NCI-H526 (cell line): ENCODE measurements at regions not wholly inside any gene's neighbourhood (a gene's known extent, or its start where the extent isn't known, plus 50 kb on each side); places are given as distances from the start of the nearest gene placed in this dataset.

Experiments used
- DNase-seq, 2 experiments: peaks; one replicate each; lab custom pipeline; 2025; lab: John Stamatoyannopoulos, UW

DNA sequence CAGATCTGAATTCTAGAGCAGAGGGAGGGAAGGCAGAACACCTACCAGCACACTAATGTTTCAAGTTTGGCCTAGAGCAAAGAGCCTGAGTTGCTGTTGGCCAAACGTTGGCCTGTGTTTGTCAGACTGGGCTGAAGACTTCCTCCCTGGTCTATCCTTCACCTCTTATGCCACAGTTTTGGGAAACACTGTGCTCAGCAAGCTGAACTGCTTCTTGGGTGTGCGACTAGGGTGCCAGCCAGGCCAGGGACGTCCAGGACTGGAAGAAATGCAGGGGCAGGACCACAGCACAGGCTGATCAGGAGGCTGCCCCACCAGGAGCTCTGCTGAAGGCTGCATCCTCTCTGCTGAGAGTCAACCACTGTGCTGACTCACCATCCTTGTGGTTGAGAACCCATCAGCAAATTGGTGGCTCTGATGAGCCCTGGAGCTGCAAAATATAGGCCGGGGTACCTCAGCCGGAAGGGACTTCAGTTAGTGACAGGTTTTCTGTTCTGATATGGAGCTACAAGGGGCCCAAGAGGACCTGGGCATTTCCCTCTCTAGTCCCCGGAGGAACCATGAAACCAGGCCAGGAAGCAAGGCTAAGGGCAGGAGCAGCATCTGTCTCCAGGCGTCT, 131.6 kb upstream of the RASGRP1 start:
- DNase-seq, result no peak

- no peak for DNase-seq
These were observed 132.3 kb upstream of the RASGRP1 start for GRCh38 chr15:38696790-38697495.

- no peak for DNase-seq
These were observed 133.6 kb upstream of the RASGRP1 start for GRCh38 chr15:38698254-38698653.

GRCh38 chr15:38699633-38700230, 135.1 kb upstream of the RASGRP1 start:
- peak; percentile 45 to 78 for DNase-seq

- DNase-seq, result no peak
These were observed 136.5 kb upstream of the RASGRP1 start for GRCh38 chr15:38701149-38701548.

DNA sequence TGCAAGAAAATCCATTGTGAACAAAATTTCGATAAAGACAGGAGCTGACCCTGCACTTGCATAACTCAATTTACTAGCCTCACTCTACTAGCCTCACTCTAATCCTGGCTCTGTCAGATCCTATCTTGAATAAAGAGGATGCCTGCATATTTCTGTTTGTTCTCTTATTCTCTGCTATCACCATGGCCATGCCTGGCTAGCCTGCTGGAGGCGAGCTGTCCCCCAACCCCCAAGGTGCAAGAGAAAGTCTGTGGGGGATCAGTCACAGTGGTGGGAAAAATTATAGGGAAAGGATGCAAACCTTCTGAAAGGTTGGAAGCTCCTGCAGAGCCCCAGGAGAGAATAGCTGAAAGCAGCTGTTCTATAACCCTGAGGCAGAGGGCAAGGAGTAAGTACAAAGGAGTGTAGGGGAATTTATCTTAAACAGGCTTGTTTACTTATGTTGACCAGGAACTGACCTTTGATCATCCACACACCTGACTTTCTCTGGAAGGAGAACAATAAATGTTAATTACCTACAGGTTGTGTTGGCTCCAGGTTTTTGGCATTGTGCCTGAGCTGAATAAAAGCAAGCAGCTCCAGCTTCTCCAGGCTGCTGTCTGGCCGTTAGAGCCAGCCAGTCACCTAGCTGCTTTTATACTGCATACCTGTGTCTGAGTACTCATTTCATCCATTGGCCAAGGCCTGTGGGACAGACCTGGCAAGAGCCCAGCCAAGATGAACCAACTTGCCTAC, 137.7 kb upstream of the RASGRP1 start:
- peak; percentile 84 to 85 for DNase-seq

DNA sequence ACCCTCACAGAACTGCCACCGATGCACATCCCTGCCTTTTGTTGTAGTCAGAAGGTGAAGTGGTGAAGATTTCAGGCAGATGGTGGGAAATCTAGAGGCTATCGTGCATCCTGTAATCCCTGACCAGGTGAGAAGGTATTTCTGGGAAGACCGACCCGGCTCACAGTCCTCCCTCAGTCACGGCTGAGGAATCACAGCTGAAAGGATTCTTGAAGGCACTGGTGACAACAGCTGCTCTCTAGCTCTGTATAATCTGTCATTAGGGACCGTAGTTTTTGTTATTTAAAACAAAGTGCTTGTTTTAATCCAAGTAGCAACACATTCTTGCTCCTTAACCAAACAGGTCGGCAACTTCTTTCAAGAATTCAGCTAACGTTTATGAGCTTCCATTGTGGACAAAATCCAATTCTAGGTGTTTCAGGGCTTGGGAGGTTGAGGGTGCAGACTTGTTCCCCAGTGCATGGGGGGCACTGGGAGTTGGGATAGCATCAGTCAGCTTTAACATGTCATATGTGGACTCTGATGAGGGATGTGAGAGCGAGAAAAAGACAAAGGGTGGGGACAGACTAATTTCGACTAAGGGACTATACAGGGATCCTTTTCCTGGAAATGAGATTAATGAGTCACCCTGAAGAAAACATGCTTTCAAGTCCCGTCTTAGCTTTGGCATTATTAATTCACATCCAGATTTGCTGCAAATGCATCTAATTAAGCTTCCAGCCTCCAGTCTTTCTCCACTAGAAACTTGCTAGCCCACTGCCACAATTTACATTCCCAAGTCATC, 141.0 kb upstream of the RASGRP1 start:
- DNase-seq, result no peak

GRCh38 chr15:38706956-38707355, 142.3 kb upstream of the RASGRP1 start:
- no peak for DNase-seq

- peak; percentile 51 to 75 for DNase-seq
These were observed 143.4 kb upstream of the RASGRP1 start for GRCh38 chr15:38707802-38708671.

DNA sequence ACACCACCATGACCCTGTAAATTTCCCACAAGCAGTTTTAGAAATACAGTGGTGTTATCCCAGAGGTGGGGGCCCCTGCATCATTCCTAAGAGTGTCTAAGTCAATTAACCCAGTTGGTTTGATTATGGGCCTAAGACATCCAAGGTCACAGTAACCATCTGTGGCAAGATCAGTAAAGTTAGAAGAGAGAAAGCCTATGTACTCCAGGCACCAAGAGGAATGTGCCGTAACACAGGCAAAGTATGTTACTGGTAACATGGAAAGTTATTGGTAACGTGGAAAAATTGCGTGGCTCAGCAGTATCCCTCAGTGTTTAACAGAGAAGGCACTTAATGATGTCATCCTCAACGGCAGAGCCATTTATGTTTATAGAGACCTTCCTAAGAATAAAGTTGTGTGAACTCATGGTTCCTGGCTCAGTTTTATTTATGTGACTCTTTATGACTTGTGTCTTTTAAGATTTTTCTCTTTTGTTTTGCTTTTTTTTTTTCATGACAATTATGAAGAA, 144.1 kb upstream of the RASGRP1 start:
- DNase-seq, result peak in 1 of 2 experiments; percentile 4

DNA sequence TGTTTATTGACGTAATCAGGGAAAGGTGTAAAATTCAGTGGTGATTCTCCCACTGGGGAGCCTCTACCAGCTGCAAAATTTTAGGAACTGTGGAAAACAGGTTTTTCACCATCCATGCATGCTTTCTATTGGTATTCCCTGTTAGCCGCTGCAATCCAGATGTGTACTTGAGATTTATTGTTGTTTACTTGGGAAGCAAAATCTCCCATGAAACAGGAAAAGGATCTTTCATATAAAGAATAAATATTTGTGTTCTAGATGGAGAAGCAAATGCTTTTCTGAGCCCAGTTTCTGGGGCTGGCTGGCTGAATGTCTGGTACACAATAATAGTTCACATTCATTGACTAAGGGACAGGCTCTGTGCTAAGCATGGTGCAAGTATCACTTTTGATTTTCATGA, 144.6 kb upstream of the RASGRP1 start:
- no peak for DNase-seq

GRCh38 chr15:38714309-38715072, 149.9 kb upstream of the RASGRP1 start:
- no peak for DNase-seq

DNA sequence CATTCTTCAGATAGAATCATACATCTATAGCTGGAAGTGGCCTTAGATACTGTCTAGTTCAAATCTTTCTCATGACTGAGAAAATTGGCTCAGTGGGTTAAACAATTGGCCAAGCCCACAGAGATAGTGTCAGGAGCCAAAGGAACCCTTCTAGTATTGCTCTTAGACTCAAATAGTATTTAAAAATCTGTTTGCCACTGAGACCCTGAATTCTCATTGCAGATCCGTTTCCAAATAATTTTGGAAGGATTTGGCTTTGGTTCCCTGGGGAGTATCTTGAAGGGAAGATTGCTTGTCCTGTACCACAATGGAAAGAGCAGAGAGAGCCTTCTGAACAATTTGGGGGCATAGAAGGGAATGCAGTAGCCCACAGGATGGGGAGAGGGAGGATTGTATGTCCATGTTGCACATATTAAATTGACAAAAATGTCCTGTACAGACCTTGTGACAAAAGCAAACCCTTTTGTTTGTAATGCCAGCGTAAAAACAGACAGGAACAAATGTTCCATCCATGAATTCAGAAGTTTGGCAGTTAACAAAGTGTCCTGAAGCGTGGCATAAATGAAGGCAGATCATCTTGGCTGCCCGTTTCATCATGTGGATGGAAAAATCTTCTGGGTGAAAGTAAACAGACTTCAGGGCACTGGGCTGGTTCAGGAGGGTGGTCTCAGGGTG, 156.4 kb upstream of the RASGRP1 start:
- no peak for DNase-seq

DNA sequence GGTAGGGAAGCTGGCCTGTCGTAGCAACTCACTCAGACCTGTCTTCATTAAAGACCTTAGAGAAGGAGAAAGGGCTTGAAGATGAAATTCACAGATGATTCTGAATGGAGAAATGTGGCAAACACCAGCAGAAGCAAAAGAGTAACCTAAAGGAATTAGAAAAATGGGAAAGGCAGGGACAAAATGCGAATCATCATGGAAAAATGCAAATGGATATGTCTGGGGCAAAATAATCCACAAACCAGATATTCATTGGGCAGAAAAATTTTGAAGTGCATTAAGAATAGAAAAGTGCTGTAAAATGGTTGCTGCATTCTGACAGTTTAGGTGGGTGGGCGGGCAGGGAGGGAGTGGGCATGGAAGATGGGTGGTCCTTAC, 156.9 kb upstream of the RASGRP1 start:
- no peak for DNase-seq

DNA sequence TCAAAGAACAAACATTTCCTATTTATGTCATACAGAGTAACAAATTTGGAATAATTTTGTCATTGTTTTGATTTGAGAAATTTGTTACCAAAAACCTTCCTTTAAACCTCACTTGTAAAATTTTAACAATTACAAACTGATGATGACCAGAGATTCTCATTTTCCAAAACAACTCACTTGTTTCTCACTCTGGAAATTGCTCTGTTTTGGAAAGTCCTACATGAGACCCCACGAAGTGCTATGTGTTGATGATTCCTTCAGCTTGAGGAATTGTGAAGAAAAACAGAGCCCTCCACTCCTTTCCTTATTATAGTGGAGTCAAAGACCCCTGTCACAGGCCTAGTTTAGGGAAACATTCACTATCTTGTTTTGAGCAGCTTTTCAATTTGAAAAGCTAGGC, 157.6 kb upstream of the RASGRP1 start:
- DNase-seq, result no peak

GRCh38 chr15:38724827-38725226, 160.2 kb upstream of the RASGRP1 start:
- DNase-seq, result no peak

DNA sequence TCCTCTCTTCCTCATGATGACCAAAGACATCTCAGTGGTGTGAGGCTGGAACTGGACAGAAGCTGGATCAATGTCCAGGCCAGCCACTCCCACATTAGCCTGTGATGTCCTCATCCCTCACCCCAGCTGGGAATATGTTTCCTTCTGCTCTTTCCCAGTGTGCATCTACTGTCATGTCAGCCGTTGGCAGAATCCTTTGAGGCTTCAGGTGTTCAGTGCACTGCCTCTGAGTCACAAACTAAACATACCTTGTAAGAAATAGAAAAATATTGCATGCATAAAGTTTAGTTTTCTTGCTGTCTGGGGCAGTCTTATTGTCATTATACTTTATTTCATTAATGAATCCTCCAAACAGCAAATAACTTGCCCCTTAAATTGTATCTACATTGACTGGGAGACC, 161.6 kb upstream of the RASGRP1 start:
- DNase-seq, result no peak

DNA sequence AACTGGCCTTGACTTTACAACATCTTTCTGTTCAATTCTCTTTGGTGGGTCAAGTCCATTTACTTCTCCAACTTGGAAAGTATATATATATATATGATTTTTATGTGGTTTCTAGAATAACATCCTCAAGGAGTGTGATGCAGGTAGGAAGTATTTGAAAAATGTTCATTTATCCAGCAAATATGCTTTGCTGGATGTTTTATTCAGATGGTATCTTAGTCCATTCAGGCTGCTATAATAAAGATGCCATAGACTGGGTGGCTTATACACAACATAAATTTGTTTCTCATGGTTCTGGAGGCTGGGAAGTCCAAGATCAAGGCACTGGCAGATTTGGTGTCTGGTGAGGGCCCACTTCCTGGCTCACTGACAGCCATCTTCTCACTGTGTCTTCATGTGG, 168.7 kb upstream of the RASGRP1 start:
- DNase-seq, result no peak

- DNase-seq, result no peak
These were observed 175.6 kb upstream of the RASGRP1 start for GRCh38 chr15:38740206-38740605.
